ENCODE measurements at regions not wholly inside any gene's neighbourhood (a gene's known extent, or its start where the extent isn't known, plus 50 kb on each side); places are given as distances from the start of the nearest gene placed in this dataset.

GRCh38 chr6:56324396-56324795 lies 77.0 kb upstream of the COL21A1 start:
- ChIA-PET CTCF (no interaction called here), POLR2A (no interaction called here), RAD21 (ENCODE audit: low non-redundant PET in 1 of 2, low total read pairs in 2 of 2, uncharacterized antibody in 2 of 2, unreplicated experiment in 2 of 2) (no interaction called here)
- Histone ChIP-seq H3K36me3 (ENCODE audit: control insufficient read depth in 1 of 2, insufficient read depth in 2 of 2, low read length in 2 of 2) (no peaks in the 10 kb centered on the region), H3K9ac (ENCODE audit: low read length) (no peak overlapping the region), H3K4me1 (ENCODE audit: control insufficient read depth in 1 of 2, insufficient read depth in 2 of 2, low read length in 2 of 2) (no peaks in the 10 kb centered on the region), H3K4me3 (replicated peaks in 1 of 2; ENCODE audit: low read depth in 1 of 2, low read length in 2 of 2) (no peak overlapping the region), H3K27ac (ENCODE audit: low read depth, low read length) (no peak overlapping the region), H3K4me2 (ENCODE audit: low read length) (no peak overlapping the region), H4K20me1 (ENCODE audit: insufficient read depth) (no peaks in the 10 kb centered on the region), H3K9me3 (ENCODE audit: control insufficient read depth in 1 of 2, insufficient read depth in 1 of 2, low read depth in 1 of 2, low read length in 2 of 2) (no peaks in the 10 kb centered on the region), H2AFZ (ENCODE audit: low read depth, low read length, poor library complexity, severe bottlenecking) (no peak overlapping the region), H3K27me3 (ENCODE audit: insufficient read depth, low read length) (no peaks in the 10 kb centered on the region), H3K79me2 (ENCODE audit: insufficient read depth, low read length) (no peaks in the 10 kb centered on the region), H3K9me2 (ENCODE audit: insufficient read depth) (no peaks in the 10 kb centered on the region)
- no TSS peak for BruUV-seq (replicated peaks)
- no peak for TF ChIP-seq CEBPB (IDR thresholded peaks at IDR 0.05; ENCODE audit: low read depth)
- intact Hi-C loops (cut with micrococcal nuclease), result no loop called here
- DNase-seq (ENCODE audit: low read depth, low spot score) (no peak), ATAC-seq (no peak)

DNA sequence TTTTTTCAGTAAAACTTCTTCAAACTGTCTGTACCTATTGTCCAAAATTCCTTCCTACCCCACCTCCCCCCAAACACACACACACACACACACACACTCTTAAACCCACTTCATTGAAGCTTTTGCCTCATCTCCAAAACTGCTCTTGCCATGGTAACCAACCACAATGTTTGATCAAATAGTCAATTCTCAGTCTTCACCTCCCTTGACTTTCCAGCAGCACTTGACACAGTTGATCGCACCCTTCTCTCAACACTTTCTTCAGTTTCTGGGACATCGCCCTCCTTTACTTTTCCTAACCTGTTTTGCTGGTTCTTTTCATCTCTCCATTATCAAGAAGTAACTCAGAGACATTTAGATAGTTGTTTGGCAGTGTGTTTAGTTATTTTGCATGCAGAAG lies 71.5 kb upstream of the COL21A1 start:
- Histone ChIP-seq H3K9me3 (ENCODE audit: control insufficient read depth in 1 of 2, insufficient read depth in 1 of 2, low read depth in 1 of 2, low read length in 2 of 2) (no peaks in the 10 kb centered on the region), H3K36me3 (ENCODE audit: control insufficient read depth in 1 of 2, insufficient read depth in 2 of 2, low read length in 2 of 2) (no peaks in the 10 kb centered on the region), H3K9me2 (ENCODE audit: insufficient read depth) (no peaks in the 10 kb centered on the region), H3K27ac (ENCODE audit: low read depth, low read length) (no peak overlapping the region), H3K4me2 (ENCODE audit: low read length) (no peak overlapping the region), H3K4me3 (replicated peaks in 1 of 2; ENCODE audit: low read depth in 1 of 2, low read length in 2 of 2) (no peak overlapping the region), H3K27me3 (ENCODE audit: insufficient read depth, low read length) (no peaks in the 10 kb centered on the region), H3K9ac (ENCODE audit: low read length) (no peak overlapping the region), H2AFZ (ENCODE audit: low read depth, low read length, poor library complexity, severe bottlenecking) (no peak overlapping the region), H3K4me1 (ENCODE audit: control insufficient read depth in 1 of 2, insufficient read depth in 2 of 2, low read length in 2 of 2) (no peaks in the 10 kb centered on the region), H4K20me1 (ENCODE audit: insufficient read depth) (no peaks in the 10 kb centered on the region), H3K79me2 (ENCODE audit: insufficient read depth, low read length) (no peaks in the 10 kb centered on the region)
- ChIA-PET CTCF (no interaction called here), RAD21 (ENCODE audit: low non-redundant PET in 1 of 2, low total read pairs in 2 of 2, uncharacterized antibody in 2 of 2, unreplicated experiment in 2 of 2) (no interaction called here), POLR2A (no interaction called here)
- ATAC-seq (no peak), DNase-seq (ENCODE audit: low read depth, low spot score) (no peak)
- intact Hi-C loops (cut with micrococcal nuclease), result no loop called here
- BruUV-seq (replicated peaks), result no TSS peak
- TF ChIP-seq POLR2AphosphoS5 (IDR thresholded peaks at IDR 0.05; ENCODE audit: low read depth, low read length) (no peak), TCF7L2 (IDR thresholded peaks at IDR 0.05; ENCODE audit: borderline replicate concordance, extremely low read depth, insufficient read depth, insufficient read length) (no peak), EZH2phosphoT487 (IDR thresholded peaks at IDR 0.05; ENCODE audit: borderline replicate concordance) (no peak)

All from HCT116 (cell line).